COLO829 (cell line): ENCODE measurements at regions not wholly inside any gene's neighbourhood (a gene's known extent, or its start where the extent isn't known, plus 50 kb on each side); places are given as distances from the start of the nearest gene placed in this dataset.
A peak's percentile ranks its signal among the peaks of the same experiment; 100 is the strongest.
"Not testable (repeated sequence)": the region's sequence is repeated elsewhere in the genome, so short reads cannot be mapped to it uniquely, and the experiment has no call there.

ENCODE experiments used
- DNase-seq: peaks from one replicate; pipeline ENCODE4 v3.0.0; 2012; ENCODE audit warnings: low spot score

DNA sequence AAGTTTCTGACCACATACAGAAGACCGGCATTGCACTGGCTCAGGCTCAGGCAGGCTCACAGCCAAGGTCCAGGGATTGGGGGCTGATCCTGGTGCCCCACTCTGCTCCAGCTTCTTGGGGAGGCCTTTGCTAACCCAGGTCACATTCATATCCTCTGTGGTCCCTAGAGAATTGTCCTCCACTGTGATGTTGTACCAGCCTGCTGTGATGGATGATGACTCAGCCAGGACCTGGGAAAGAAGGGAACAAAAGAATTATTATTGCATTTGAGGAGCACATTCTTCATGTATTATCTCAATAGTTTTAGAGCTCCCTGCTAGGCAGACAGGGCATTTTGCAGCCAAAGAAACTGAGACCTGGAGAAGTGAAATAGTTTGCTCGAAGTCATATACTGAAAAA, 114.3 kb upstream of the ETV3 start:
- peak; percentile 84 for DNase-seq

DNA sequence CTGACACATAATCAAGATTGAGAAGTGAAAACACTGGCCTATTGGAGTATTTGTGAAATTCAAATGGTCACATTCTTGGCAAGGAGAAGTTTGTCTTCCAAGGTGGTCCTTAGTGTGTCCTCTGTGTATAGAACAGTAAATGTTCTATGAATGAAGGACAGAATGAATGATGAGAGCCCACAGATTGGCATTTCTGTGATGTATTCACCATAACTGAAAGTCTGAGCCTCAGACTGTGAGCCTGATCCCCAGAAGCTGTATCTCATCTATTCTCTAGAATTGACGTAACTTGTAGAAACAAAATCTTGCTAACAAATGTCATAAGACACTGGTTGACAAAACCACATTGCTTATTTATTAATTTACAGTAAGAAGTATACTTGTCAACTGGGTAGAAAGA, 111.5 kb upstream of the ETV3 start:
- no peak for DNase-seq

- no peak for DNase-seq
Observed at GRCh38 chr1:157249326-157249725, 111.1 kb upstream of the ETV3 start.

DNA sequence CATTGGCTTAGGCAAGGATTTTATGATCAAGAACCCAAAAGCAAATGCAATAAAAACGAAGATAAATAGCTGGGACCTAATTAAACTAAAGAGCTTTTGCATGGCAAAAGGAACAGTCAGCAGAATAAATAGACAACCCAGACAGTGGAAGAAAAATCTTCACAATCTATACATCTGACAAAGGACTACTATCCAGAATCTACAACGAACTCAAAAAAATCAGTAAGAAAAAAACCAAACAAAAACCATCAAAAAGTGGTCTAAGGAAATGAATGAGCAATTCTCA, 109.5 kb upstream of the ETV3 start:
- not testable (repeated sequence) for DNase-seq

- no peak for DNase-seq
Observed at GRCh38 chr1:157247005-157247763, 109.0 kb upstream of the ETV3 start.

DNA sequence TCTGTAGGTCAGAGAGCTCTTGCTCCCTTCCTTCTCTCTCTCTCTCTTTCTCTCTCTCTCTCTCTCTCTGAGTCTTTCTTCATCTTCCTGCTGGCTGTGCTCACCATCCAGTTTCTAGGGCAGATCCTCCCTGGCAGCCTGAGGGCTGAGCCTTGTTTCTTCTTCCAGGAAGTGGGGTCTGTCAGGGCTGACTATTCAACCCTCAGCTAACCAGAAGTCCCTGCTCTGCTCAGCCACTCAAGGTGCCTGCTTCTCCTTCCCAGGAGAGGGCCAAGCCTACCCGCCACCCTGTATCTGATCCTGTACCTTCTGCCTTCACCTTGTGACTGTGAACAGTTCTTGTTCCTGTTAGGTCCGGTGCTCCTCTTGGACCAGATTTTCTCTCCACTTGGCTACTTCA, 107.6 kb upstream of the ETV3 start:
- no peak for DNase-seq

GRCh38 chr1:157241185-157241538, 103.0 kb upstream of the ETV3 start:
- no peak for DNase-seq

DNA sequence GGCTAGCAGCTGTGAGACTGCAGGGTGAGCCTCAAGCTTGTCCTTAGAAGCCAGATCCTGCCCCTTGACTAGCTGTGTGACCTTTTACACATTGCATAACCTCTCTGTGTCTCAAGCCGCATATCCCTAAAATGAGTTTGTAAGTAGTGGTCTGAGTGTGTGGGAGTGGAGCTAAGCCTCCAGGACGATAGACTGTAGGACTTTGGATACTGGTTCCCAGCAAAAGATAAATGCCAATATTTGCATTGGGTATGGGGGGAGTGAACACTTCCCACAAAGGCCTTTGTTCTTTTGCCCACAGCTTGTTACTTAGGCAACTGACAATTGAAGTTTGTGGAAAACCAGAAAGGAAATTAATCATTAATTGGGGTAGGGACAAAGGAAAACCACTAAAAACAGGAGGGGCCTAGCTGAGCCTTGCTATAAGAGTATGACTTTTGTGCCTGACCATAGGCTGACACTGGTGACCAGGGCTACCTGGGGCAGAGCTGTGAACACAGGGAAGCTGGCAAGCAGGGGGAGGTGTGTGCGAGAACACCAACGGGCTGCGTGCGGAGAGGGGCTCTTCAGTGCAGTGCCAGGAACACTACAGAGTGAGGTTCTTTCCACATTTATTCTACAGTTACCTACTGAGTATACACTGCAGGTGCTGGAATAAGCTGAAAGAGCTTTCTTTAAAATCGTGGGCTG, 102.4 kb upstream of the ETV3 start:
- no peak for DNase-seq

- DNase-seq = no peak
Observed at GRCh38 chr1:157239936-157240335, 101.7 kb upstream of the ETV3 start.

- no peak for DNase-seq
Observed at GRCh38 chr1:157238585-157238984, 100.4 kb upstream of the ETV3 start.

- no peak for DNase-seq
Observed at GRCh38 chr1:157237981-157238380, 99.8 kb upstream of the ETV3 start.

DNA sequence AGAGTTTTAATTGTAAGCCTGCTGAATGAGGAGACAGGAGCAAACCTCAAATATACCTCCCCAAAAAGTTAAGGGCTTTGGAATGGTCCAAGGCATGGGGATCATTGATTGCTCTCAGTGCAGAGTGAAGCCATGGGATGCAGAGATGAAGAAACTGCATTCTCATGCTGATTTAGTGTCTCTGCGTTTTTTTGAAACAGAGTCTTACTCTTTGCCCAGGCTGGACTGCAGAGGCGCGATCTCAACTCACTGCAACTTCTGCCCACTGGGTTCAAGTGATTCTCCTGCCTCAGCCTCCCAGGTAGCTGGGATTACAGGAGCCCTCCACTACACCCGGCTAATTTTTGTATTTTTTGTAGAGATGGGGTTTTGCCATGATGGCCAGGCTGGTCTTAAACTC, 99.3 kb upstream of the ETV3 start:
- no peak for DNase-seq

- DNase-seq = no peak
Observed at GRCh38 chr1:157236072-157236471, 97.9 kb upstream of the ETV3 start.

DNA sequence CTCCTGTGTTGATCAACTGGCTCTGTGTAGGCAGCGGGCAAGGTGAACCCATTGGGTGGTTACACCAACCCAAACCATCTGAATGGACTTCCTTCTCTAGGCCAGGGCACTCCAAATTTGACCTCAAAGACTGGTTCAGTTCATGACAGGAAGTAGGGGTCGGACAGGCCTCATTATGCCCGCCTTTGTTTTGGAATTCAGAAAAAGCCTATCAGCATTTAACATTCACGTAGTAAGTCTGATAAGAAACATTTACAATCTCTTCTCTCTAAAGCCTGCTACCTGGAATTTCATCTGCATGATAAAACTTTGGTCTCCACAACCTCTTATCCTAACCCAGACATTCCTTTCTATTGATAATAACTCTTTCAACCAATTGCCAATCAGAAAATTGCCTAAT, 97.1 kb upstream of the ETV3 start:
- no peak for DNase-seq

GRCh38 chr1:157234705-157235273, 96.6 kb upstream of the ETV3 start:
- no peak for DNase-seq

DNA sequence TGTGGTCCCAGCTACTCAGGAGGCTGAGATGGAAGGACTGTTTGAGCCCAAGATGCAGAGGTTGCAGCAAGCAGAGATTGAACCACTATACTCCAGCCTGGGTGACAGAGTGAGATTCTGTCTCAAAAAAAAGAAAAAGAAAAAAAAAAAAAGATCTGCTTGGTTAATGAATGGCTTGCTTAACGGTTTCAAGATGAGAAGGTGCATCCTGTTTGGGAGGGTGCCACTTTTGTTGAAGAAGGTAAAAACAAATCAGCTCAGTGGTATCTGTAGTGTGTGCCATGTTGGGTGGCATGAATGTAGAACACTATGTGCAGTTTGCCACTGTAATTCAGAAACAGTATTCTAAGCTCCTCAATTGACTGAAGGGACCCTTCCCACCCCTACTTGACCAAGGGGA, 94.9 kb upstream of the ETV3 start:
- DNase-seq = no peak

DNA sequence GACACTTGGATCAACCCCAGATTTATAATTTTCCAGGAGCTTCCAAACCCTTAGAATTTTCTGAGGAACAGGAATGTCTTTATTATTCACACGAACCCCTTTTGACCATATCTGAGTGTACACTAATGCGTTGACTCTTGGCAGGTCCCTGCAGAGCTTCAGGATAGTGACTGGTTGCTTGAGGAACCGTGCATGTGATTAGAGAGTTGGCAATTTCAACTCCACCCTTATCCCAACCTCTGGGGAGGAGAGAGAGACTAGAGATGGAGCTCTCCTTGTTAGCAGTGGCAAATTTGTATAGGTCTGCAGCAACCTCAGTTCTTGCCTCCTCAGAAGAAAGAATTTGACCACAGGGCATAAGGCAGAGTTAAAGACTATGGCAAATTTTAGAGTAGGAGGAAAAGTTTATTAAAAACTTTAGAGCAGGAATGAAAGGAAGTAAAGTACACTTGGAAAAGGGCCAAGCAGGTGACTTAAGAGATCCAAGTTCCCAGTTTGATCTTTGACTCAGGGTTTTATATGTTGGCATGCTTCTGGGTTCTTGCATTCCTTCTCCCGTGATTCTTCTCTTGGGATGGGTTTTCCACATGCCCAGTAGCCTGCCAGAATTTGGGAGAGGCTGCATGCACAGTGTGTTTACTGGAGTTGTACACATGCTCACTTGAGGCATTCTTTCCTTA, 93.8 kb upstream of the ETV3 start:
- DNase-seq = no peak

DNA sequence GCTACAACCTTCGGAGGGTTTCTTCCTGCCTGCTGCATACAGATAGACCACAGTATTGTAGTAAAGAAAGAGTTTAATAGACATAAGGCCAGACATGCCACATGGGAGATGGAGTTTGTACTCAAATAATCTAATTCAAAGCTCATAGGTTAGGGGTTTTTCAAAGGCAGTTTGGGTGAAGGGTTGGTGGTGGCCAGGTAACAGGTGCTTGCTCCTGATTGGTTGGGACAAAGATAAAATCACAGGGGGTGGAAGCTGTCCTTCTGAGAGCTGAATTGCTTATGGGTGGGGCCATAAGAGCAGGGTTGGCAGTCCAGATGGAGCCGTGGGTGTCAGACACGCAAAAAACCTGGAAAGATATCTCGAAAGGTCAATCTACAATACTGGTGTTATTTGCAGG, 92.3 kb upstream of the ETV3 start:
- DNase-seq = no peak

- no peak for DNase-seq
Observed at GRCh38 chr1:157227700-157228099, 89.5 kb upstream of the ETV3 start.

- no peak for DNase-seq
Observed at GRCh38 chr1:157226739-157227138, 88.5 kb upstream of the ETV3 start.

DNA sequence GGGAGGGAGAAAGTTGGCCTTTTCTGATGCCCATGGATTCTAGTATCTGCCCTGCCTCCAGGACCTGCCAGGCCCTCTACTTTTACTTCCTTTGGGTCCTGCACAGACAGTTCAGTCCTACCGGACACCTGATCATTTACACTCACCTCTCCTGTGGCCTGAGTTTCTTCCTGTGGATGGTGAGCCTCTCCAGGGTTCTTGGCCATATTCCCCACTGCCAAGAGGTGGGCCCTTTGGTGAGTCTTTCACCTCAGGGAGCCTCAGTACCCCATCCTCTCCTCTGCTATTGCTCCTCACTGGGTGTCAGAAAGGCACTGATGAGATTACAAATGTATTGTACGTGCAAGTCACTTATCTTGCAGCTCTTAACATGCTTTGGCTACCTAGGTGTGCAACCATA, 81.4 kb upstream of the ETV3 start:
- DNase-seq = no peak

DNA sequence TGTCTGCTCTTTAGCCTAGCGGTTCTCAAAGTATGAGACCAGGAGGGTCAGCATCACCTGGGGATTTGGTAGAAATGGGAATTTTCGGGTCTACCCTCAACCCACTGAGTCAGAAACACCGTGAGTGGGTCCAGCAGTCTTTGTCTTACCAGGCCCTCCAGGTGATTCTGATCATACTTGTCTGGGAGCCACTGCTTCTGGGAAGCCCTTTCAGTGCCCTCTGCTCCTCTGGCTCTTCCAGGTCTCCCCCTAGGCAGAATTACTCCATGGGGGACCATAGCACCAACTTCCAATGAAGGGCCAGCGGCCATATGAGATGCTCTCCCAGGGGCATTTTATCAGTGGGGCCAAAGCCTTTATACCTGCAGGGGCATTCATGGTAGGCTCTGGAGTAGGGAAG, 81.0 kb upstream of the ETV3 start:
- no peak for DNase-seq

DNA sequence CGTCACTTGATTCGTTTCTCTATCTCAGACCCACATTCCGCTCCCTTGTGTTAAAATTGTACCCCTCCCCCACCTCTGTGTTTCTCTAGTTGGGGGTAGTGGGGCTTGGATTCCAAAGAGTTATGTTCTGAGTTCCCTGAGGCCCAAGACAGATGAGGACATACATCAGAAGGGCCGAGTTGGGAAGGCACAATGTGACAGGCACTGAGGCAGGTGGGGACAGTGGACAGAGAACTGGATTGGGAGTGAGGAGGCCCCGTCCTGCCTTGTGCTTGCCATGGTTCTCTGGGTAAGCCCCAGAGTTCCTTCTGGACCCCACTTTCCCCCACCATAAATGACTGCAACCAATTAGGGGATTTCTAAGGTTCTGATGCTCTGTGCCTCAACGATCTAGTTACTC, 80.5 kb upstream of the ETV3 start:
- DNase-seq = no peak
